ENCODE measurements at regions not wholly inside any gene's neighbourhood (a gene's known extent, or its start where the extent isn't known, plus 50 kb on each side); places are given as distances from the start of the nearest gene placed in this dataset.

- TF ChIP-seq, protein P1, sequence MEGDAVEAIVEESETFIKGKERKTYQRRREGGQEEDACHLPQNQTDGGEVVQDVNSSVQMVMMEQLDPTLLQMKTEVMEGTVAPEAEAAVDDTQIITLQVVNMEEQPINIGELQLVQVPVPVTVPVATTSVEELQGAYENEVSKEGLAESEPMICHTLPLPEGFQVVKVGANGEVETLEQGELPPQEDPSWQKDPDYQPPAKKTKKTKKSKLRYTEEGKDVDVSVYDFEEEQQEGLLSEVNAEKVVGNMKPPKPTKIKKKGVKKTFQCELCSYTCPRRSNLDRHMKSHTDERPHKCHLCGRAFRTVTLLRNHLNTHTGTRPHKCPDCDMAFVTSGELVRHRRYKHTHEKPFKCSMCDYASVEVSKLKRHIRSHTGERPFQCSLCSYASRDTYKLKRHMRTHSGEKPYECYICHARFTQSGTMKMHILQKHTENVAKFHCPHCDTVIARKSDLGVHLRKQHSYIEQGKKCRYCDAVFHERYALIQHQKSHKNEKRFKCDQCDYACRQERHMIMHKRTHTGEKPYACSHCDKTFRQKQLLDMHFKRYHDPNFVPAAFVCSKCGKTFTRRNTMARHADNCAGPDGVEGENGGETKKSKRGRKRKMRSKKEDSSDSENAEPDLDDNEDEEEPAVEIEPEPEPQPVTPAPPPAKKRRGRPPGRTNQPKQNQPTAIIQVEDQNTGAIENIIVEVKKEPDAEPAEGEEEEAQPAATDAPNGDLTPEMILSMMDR (IDR thresholded peaks at IDR 0.05; ENCODE audit: low read depth, low read length), result no peak
- TF ChIP-seq EZH2phosphoT487 (IDR thresholded peaks at IDR 0.05; ENCODE audit: low read depth), result no peak
Measured at GRCh38 chr2:42957109-42957860, 164.9 kb upstream of the HAAO start.
